GM21515 (cell line): ENCODE measurements at regions not wholly inside any gene's neighbourhood (a gene's known extent, or its start where the extent isn't known, plus 50 kb on each side); places are given as distances from the start of the nearest gene placed in this dataset.
A peak's percentile ranks its signal among the peaks of the same experiment; 100 is the strongest.

Experiments used
- ATAC-seq: cut with Tn5 transposase; IDR thresholded peaks from one replicate; pipeline ENCODE4 v1.9.1; 2021; ENCODE audit not compliant: unreplicated experiment

DNA sequence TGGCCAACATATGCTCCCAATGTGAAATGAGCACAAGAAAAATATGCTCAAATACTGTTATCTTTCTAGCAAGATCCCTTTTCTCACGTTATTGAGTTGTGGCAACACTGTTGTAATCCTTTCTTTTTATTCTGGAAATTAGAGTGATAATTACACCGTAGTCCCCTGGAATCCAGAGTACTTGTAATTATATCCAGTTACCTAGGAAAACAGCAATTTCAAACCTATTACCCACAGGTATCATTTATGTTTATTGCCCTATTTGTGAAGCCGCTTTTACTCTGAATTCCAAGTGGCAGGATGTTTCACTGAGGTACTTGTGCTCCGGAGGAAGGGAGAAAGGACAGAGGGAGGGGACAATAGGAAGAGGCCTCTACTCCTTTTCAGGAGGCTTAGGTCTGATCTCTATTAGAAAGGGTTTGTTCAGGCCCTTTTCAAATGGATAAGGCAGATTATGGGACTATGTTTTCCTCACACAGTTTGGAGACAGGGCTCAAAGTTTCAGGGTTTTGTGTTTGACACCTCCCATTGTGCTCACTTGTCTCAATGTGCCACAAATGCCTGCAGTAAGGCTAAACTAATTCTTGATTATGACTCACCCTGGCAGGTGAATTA is 646.6 kb downstream of the TUSC7 start:
- ATAC-seq: no peak

DNA sequence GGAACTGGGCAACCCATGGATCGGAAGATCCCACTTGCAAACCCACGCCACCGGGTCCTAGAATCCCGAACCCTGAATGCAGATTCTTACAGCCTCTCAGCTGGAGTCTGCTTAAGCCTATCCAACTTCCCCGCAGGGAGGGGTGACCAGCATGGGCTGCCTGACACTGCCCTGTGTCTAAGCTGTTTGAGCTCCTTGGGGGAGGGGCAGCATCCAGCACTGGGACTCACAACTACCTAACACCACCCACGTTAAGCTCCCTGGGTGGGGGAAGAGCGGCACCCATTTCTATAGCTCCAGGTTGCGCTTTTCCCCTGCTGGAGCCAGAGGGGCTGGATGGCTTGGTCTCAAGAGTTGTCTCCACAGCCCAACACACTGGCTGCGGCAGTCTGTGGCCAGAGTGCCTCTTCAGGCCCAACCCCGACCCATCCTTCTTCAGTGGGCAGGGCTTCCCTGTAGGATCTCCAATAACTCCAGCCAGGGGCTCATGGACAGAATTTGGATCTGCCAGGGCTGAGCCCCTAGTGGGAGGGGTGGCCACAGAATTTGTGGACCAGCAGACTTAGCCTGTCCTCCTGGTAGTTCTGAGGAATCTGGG is 649.2 kb downstream of the TUSC7 start:
- ATAC-seq: no peak

DNA sequence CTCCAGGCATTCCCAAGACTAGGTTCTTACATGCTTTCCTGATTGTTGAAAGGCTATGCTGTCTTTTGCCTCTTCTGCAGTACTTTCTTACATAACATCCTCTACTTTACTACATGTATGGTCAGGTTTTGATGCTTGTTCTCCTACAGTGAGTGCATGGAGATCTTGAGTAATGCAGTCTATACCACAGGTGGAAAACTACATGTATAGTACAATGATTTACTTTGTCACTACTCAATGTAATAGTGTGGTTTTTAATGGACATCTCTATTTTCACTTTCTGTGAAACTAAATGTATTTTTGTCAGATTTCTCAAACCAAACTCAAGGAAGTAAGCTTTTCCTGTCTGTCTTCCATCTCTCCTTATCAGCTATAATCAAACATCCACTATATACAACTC is 657.0 kb downstream of the TUSC7 start:
- no peak for ATAC-seq

DNA sequence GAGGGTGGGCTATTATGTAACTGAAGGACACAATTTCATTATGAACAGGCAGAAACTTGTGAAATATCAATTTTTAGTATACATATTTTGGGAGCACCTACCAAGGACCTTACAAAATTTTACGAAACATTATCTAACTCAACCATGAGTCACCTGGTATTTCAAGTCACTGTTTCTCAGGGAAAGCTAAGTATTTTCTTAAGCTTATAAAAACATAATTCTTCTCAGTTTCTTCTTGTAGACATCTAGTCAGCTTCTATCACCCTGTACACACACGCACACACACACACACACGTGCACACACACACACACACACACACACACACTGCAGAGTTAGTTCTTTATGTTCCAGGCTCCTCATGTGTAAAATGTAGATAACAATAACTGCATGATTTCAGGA is 658.3 kb downstream of the TUSC7 start:
- no peak for ATAC-seq

DNA sequence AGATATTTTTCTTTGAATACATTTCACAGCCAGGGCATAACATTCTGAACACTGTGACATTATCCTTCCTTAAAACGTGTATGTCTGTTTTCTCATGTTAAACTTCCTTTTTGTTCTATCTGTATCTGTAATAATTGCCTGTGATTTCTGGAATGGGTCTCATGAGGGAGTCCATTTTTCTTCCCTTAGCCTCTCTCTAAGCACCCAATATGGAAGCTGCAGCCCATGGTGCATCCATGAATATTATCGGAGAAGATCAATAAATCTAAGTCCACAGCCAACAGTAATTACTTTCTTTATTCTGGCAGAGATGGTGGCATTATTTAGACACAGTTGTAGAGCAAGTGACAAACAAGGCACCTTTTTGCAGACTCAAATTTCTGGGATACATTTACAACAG is 671.1 kb downstream of the TUSC7 start:
- no peak for ATAC-seq

DNA sequence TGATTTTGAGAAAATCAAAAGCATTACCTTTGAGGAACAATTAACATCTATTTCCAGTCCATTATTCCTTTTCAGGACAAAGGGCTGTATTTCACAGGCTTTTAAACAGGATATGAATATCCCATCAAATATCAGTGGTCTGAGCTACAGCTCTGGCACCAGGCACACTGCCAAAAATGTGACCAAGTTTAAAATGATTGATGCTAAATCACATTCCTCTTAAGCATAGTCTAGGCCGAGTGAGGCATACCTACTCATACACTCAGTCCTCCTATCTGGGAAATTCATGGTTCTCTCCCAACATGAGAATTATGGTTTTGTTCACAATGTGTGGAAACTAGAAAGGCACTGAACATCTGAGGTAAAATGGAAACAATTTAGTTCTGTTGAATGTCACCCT is 683.5 kb downstream of the TUSC7 start:
- ATAC-seq: no peak

DNA sequence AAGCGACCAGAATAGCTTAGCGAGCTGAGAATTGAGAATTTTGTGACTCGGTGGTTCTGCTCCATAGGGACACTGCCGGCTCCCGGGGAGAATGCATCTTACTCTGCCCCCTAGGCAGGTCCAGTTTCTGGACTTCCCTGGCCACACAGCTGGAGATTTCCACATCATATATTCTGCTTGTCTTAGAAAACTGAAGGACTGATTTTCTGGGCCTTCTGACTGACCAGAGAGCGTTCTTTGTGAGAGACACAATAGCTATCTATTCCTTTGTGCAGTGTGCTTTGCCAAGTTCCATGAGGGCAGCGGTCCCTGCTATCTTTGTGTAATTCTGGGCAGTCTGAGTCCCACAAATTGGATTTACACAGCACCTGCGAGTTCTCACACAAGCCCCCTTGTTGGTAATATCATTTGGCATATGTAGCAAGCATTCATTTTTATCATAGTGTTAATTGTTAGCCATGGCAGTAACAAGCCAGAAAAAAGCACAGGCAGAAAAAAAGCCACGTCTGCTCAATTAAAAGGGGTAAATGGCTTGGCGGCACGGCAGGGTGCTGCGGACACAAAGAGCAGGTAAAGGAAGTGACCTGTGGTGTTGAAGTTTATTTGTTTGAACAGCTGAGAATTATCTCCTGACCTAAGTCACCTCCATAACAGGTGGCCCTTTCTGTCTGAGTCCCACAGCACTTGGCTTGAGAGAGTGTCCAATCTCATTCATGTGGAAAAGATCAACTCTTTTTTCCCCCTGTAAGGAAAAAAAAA is 688.7 kb downstream of the TUSC7 start:
- no peak for ATAC-seq

DNA sequence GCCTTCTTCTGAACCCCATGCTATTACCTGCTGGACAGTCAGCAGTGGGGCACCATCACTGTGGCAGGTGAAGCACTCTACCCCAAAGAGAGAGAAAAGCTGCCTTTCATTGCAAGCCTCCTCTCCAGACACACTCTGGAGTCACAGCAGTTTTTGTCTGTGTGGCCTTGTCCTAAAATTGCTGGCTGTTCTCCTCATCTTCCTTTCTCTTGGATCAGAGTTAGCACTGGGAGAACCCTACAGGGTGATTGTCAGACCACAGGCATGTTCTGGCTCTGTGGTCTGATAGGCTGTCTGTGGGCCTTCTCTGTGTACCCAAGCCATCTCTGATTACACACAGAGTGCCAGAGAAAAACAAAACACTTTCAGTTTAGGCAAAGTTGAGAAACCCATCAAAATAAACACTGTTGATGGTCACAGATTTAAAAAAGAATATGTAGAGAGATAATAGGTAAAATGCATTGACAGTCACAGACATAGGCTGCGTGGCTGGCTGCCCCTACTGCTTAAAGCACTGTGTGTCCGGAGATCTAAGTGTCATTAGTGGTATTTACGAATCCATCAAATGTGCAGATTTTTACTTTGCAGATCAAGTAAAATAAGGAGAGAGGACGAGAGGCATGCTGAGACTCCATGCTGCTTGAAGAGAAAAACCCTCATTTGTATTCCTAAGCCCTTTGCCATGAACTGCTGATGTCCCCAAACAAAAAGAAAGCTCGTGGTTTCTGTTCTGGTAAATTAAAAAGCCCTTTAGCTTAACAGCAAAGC is 689.9 kb downstream of the TUSC7 start:
- no peak for ATAC-seq

DNA sequence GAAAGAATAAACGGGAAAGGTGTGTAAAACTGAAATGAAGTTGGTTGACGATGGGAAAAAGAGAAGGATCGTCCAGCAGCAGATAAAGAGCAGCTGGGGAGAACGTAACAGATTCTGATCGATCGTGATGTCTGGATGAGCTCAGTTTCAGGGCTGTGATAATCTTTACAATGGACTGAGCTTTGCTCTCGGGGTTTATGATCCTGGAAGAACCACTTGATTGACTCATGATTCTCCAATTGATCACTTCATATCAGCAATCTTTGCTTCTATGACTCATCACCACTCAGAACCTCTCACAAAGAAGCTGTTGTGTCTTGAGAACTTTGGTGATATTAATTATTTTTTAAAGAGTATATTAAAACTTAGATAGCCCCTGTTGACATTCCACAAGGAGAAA is 690.7 kb downstream of the TUSC7 start:
- ATAC-seq: no peak

DNA sequence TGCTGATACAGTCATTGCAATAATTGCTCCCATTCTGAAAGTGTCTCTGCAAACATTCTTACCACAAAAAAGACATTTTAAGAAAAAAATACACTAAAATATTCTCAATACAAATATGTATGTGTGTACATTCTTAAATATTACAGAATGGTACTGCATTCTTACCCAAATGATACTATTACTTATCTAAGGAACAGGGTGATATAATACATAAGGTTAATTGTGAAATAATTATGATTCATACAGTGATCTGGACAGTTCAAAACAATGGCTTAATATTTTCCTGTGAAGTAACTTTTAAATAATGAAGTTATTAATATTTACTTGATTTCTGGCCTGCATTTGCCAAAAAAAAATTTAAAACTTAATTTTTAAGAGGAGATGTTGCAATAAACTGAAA is 694.6 kb downstream of the TUSC7 start:
- ATAC-seq: no peak

DNA sequence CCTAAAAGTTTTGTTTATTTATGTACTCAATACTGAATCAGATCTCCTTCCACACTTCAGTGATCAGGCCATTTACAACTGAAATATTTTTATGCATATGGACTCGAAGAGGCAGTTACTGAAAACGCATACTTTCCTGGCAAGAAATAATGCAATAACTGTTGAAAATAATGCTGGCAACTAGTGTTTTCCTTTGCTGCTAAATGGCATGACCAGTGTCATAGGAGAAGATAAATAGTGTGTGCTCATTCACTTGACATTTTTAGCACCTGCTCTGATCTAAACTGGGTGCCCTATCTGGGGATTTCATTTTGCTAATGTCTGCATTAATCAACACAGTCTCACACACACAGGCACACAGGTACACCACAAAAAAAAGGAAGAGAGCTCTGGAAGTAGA is 695.2 kb downstream of the TUSC7 start:
- ATAC-seq: no peak

DNA sequence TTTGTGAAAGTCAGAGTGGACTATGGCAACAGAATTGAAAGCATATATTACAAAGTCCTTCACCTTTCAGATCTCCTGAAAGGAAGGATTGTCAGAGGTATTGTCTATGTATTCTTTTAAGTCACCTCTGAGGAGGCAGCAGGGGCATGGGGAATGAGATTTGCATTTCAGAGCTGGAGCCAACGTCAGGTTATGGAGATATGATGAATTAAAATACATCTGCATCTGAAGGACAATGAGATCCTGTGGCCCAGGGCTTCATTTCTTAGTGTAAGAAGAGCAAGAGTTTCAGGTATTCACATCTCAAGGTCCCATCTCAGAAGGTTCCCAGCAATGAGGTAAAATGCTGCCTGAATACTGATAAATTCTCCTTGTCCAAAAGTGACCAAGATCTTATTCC is 695.8 kb downstream of the TUSC7 start:
- ATAC-seq: no peak

DNA sequence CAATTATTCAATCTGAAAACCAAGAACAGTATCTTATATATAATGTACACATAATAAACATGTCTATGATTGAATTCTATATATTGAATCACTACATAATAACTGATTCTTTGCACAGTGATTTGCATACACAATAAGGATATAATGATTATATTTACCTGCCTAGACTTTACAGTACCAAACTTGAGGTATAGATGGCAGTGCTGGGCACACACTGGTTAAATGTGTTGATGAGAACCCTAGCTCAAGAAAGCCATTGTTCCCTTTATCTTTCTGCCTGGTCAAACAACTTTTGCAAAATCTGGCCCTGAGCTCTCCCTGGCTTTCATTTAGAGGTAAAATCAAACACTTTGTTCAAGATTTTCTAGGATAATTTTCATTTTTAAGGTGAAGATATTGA is 697.7 kb downstream of the TUSC7 start:
- peak; percentile 69 for ATAC-seq

DNA sequence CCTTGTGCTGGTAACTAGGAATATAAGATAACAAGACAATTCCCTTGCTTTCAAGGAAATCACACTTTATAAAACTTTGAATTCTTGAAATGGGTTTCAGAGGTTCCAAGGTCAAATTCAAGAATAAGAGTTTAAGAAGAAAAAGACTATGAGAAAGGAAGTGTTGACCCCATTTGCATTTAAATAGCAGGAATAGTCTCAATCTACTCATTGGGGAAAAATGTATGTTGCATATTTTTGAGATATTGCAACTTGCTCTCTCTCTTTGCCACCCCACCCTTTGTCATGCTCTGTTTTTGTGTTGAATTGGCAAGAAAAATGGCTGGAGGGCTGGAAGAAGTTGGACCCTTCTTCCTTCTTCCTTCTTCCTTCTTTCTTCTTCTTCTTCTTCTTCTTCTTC is 699.2 kb downstream of the TUSC7 start:
- no peak for ATAC-seq

DNA sequence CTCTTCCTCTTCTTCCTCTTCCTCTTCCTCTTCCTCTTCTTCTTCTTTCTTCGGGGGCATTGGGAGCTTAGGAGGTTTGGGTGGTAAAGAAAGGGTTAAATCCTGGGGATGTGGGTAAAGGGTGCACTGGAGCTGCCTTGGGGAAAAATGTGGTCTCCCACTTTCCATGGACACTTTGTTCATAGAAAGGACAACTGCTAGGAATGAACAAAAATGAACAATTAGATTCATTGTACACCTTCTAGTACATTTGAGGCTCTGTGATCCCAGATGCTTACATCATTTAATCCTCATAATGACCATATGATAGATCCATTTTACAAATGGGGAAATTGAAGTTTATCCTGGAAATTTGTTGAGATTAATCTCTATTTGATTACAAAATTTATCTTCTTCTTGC is 699.7 kb downstream of the TUSC7 start:
- ATAC-seq: no peak

DNA sequence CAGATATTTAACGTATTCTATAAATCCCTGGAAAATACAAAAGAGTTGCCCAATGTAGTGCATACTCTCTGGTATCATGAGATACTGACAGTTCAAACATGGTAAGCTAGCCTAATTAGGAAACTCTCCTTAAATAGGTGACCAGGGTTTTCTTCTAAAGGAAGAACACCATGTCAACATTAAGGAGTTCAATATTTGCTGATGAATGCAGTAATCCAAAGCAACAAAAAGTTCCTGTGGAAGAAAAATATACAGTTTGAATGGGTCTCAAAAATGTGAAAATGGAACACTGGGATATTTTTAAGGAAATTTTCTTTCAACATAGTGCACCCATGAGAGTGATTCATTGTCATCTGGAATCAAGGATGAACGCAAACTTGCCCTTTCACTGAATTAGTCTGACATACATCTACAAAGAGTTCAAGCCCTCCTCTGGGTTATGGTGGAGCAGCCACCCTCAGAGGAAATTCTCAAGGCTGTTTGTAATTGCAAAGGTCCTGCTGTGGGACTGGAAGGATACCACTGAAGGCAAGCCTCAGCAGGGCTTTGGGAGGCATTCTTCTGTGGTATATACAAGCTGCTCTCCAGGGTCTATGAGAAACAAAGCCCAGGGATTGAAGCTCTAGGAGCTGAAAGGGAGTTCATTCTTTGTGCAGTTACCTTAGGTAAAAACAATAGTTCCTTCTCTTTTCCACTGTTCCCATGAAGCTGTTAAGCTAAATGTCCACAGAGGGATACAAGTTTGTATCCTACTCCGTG is 700.3 kb downstream of the TUSC7 start:
- ATAC-seq: no peak

DNA sequence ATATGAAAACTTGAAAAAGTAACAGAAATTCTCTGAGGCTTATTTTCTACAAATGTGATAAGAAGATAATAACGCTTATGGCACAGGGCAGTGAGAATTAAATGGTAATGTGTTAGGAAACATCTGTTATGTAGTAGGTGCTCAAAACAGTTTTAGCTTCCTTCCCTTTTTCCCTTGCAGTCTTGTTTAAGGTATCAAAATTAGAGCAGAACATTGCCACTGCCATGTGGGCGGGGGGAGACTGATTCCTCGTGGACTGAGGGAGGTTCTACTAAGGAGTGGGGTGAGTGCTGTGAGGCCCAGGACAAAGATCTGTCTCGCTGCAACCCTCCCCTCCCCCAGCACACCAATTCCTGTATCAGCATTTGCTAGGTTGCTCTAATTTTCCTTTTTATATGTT is 702.4 kb downstream of the TUSC7 start:
- ATAC-seq: no peak

DNA sequence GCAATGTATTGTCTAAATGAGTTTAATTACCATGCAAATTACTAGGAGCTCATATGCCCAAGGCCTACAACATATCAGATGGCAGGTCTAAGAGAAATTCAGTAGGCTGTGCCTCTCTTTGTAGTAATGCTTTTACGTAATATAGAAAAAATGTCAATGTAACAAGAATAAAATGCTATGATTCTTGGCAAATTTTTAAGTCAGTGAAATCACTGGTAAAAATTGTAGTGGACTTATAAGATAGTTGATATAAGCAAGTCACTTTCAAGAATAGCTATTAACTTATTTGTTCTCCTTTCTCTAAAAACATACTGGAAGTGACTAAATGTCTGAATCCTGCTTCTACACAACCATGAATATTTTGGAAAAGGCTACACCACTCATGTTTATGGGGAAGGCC is 707.8 kb downstream of the TUSC7 start:
- ATAC-seq: no peak

DNA sequence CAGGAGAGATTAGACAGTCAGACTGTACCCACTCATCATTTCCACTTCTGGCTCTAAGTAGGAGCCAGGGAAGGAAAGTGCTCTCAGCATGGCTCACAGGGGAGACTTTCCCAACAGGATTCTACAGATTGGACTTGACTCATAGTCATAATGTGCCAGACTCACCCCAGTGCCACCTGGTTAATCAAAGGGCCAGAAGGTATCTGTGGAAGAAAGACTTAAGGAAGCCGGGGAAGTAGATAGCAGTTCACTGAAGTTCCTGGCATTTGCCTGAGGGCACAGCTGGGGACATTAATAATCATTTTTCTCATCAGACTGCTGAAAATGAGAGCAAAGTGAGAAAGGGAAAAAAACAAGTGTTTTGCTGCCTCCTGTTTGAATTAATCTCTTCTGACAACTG is 717.5 kb downstream of the TUSC7 start:
- no peak for ATAC-seq

DNA sequence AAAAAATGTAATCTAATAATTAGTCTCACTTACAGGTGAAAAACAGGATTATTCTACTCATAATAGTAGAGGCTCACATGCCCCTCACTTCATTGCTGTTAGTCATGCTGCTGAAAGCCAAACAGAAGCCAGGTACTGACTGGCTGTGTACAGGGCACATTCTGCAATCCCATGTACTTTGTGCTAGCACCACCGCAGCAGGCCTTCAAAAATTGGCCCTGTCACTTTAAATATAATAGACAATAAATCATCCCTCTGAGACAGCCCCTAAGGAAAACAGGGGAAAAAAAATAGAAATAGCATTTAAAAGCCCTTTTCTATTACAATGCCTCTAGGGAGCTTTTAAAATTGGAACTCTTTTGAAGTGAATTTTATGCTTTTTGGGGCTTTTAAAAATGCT is 723.8 kb downstream of the TUSC7 start:
- ATAC-seq: no peak
